NCI-H2227 (cell line): ENCODE measurements at regions not wholly inside any gene's neighbourhood (a gene's known extent, or its start where the extent isn't known, plus 50 kb on each side); places are given as distances from the start of the nearest gene placed in this dataset.
"Not testable (repeated sequence)": the region's sequence is repeated elsewhere in the genome, so short reads cannot be mapped to it uniquely, and the experiment has no call there.

Source experiments
- DNase-seq: peaks from one replicate; lab custom pipeline; 2025; ENCODE audit not compliant: unreplicated experiment; lab: John Stamatoyannopoulos, UW

DNA sequence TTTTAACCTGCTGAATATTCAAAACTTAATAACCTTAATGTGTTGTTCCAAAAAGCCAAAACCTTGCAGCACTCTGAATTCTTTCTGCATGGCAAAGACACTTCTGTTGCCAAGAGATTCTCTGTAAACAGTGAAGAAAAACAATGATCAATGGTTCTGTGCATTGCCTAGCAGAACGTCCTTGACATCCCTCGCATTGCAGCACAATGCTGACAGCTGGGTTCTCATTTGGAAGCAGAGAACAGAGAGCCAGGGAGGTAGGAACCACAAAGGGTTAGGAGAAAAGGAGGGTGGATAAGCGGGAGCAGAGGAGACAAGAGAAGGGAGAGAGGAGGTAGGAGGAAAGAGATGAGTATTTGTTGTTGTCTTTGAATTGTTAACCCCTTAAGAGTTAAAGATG is 501.1 kb downstream of the NAV3 start:
- peak; percentile 44 for DNase-seq

DNA sequence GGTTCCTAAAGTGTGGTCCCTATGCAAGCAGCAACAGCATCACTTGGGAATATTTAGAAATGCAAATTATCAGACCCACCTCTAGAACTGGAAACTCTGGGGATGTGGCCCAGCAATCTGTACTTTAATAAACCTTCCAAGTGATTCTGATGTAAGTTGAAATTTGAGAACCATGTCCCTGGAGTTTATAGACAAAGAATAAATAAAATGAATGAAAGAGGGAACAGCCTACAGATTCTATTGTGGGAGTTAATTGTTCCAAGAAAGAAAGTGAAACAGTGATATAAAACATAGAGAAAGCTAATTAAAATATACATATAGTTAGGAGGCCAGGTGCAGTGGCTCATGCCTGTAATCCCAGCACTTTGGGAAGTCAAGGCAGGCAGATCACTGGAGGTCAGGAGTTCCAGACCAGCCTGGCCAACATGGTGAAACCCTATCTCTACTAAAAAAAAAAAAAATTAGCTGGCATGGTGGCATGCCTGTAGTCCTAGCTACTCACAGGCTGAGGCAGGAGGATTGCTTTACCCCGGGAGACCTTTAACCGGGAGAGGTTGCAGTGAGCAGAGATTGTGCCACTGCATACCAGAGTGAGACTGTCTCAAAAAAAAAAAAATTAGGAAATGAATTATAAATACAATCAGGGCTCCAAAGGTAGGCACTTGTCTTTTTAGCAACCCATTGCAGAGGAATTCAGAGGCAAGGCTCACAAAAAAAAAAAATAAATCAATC is 507.5 kb downstream of the NAV3 start:
- no peak for DNase-seq

DNA sequence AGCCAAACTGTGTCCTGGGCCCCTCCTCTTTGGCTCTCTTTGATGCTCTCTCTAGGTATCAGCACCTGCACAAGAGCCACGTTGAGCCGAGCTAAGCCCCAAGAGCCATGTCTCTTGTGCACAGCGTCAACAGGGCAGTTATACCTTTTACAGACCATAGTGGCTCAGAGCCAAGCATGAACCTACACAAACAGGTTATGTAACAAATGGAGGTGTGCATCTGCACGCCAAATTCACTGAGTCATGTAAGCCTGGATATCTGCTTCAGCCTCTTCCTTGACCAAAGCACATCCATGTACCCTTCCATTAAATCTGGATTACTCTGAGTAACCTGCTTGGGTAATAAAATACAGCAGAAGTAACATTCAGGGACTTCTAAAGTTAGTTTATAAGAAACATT is 509.7 kb downstream of the NAV3 start:
- DNase-seq, result no peak

DNA sequence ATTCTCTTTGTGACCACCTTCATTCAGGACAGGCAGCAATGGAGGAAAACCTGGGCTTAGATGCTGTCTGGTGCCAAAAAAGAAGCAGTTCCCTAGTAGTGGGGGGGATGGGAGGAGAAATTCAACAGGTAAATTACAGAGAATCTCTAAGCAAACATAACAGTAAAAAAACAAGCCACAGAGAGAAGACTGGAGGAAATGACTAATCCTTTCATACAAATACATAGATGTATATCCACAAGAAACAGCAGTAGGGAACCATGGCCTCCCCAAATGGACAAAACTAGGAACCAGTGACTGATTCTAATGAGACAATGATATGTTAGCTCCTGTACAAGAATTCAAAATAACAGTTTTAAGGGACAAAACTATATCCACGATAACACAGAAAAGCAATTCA is 513.0 kb downstream of the NAV3 start:
- no peak for DNase-seq

DNA sequence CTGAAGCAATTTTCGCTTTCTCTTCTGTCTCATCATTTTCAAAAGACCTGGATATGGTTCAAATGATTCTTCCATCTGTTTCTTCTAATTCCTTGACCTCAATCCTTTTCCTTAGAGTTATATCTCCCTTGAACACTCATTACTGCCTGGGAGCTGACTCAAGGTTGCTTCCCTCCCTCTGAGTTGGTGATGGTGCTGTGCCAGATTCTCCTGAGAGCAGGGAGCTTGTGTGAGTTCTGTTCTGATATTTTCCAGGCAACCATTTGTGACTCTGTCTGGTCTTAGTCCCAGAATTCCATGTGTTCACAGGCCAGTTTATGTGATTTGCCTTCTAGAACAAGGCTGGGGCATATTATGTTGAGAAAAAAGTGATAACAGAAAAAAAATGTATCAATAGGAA is 505.1 kb upstream of the SYT1 start:
- DNase-seq, result no peak

DNA sequence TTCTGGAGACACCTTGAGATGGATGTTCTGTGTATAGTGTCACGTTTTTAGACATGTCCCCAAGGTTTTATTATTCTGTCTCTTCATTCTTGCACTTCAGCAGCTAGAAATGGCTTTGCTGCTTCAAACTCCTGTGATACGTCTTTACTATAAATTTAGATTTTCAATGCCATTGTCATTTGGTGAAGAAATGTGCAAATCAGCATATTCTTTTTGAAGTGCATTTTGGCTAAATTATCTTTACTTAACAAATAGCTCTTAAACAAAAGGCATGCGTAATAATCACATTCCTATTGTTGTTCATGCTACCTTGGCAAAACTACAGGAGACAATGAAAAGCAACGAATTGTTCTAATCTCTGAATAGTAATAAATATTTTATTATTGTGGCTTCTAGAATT is 502.9 kb upstream of the SYT1 start:
- no peak for DNase-seq

DNA sequence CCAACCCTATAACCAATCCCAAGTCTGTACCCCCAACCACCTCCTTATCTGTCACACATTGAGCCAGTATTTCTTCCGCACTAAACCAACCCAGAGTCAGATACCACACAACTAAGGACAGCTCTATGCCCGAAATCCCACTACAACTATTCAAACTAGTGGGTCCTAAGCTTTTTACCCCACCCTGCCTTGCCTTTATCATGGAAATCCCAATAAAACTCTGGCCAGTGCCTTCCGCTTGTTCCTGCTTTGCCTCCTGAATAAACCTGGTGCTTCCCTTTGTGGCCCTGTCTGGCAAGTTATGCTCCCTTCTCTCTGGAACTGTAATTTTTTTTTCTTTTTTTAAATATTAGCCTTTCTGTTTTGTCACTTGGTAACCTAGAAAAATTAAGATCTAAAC is 493.3 kb upstream of the SYT1 start:
- no peak for DNase-seq

DNA sequence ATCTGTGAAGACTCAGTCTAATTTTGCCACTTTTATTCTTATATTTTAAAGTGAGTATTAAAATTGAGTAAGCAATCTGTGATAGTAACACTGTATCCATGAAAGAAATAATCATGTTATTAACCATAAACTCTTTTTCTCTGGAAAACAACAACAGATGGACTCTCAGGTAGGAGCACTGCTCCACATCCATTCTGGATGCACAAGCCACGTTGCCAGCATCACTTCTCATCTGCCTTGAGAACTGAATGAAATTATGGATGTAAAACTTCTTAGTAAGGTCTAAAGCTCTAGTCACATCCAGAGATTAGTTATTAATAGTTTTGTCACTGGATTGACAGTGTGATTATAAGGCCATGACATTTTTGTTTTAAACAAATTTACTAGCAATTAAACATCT is 489.1 kb upstream of the SYT1 start:
- DNase-seq, result no peak

DNA sequence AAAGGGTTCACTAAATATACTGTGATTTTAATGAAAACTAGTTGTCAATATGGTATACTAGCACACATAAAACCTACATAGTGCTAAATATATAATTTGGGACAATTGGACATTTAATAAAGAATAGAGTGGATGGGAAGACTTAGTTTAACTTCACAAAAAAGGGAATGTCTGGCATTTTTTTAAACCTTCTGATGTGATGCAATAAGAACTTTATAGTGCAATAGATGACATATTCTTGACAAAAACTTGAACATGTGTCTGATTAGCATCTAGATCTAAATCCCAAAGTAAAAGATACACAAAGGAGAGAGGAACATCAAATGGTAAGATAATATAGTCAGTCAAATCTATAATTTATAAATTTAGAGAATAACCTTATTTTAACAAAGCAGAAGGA is 488.3 kb upstream of the SYT1 start:
- DNase-seq, result no peak

DNA sequence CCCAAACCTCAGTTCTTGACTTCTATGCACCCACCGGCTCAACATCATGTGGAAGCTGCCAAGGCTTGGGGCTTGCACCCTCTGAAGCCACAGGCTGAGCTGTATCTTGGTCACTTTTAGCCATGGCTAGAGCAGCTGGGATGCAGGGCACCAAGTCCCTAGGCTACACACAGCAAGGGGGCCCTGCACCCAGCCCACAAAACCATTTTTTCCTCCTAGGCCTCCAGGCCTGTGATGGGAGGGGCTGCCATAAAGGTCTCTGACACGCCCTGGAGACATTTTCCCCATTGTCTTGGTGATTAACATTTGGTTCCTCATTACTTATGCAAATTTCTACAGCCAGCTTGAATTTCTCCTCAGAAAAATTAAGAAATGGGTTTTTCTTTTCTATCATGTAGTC is 485.5 kb upstream of the SYT1 start:
- DNase-seq, result not testable (repeated sequence)

DNA sequence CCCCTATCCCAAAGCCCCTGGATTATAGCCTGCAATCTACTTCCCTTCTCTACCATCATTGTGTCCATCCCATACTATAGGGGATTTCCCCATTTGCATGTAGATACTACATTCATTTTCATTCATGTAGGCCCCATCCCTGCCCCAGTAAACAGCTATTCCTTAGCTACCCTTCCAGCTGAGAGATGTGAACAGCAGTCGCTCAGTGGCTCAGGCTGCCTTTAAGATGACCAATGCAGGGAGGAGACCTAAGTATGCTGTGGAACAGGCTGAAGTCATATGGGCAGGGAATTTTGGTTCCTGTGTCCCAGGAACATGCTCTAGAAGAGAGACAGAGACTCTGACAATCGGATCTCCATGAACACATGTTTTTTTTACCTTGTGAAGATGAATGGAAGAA is 481.2 kb upstream of the SYT1 start:
- no peak for DNase-seq

DNA sequence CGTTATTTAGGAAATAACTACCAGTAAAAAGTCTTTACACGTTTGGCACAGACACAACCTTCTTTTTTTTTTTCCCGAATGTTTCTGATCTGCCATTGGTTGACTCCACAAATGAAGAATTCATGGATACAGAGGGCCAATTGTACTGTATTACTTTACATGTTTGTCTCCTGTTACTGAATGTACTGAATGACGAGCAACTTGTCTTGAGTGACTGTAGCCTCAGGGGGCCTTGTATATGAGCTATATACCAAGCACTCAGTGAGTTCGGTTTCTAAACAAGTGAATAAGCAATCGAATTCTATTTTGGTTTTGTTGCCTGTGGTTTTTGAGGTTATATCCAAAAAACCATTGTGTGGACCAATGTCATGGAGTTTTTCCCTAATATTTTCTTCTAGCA is 480.0 kb upstream of the SYT1 start:
- DNase-seq, result no peak

DNA sequence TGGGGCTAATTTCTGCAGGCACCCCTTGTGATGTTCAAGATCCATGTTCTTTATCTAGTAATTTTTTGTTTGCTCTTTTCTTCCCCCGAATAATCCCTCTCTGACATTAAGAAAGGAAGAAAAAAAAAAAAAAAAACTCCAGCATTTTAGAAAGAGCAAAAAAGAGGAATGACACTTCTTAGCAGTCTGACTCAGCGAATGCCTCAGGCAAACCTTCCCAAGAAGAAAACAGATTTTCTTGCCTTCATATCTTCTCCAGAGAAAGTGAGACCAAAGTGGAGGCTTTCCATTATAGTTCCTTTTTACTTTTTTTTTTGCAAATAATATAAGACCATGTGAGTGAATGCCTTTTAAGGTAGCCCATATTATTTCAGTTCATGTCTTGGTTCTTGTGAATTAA is 479.0 kb upstream of the SYT1 start:
- DNase-seq, result no peak

DNA sequence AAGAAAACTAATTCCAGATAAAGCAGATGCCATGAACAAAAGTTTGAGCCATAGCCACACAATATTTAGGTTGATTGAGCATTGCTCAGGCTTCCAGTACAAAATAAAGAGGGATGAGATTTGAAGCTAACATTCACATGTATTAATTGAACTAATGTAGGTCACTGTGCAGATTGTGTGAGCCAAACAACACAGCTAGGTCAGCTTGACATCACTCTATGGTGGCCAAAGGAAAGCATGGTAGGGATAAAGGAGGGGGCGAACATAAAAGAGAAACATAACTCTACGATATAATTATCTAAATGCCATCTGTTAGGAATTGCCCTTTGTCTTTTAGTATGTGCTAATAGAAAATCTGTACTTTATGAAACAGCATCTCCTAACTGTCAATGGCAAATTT is 477.7 kb upstream of the SYT1 start:
- DNase-seq, result no peak

DNA sequence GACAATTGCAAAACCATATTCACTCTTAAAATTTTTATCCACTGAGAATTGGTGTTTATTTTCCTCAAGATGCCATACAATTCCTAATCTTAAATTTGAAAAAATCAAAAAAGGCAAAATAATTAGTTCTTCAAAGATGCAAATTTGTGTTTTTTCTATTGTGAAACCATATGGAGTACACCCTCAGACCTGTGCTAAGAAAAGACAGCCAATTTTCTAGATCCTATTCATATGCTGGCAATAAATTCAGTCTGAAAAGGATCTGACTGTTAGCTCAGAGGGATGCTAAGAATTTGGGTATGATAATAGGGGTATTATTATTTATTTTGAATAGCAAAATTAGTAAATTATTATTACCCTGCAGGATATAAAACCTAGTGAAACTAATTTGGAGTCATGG is 476.9 kb upstream of the SYT1 start:
- DNase-seq, result no peak

DNA sequence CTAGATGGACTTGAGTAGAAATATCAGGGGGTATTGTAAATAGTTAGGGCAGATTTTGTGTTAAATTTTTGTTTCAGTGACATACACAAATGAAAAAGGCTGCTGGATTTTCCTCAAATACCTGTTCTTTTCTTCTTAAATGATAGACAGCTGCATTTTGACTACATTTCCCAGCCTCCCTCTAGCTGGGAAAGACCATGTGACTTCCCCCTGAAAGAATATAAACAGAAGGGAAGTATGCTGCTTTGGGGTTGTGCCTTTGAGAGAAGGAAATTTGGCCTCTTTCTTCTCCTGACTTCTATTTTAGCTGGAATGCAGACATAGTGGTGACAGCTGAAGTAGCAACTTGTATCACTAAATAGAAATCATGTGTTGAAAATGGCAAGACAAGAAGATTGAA is 476.1 kb upstream of the SYT1 start:
- DNase-seq, result no peak

DNA sequence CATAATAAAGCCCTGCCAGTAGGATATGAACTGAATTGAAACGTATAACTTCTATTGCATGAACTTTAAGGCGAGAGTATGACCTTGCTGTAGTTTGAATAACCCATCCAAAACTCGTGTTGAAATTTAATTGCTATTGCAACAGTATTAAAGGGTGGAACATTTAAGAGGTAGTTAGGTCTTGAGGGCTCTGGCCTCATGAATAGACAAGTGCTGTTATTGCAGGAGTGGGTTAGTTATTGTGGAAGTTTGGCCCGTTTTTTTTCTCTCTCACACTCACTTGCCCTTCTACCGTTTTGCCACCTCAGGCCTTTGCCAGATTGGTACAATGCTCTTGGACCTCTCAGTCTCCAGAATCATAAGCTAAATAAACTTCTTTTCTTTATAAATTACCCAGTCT is 473.7 kb upstream of the SYT1 start:
- no peak for DNase-seq

DNA sequence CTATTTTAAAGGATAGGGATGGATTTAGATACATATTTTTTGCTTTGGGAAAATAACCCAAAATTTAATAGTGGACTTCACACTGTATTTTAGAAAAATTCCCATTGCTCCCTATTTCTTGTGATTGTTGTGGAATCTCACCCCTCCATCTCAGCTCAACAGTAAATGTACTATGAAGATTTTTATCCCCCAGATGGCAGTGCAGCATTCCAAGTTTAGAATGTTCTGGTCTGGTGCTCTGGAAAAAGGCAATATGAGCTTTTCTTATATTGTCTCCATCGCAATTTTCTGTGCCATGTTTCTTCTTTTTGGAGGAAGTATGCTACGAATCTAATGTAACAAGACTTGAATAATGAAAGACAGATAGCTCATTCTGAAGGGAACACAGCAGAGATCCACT is 471.7 kb upstream of the SYT1 start:
- peak; percentile 57 for DNase-seq

DNA sequence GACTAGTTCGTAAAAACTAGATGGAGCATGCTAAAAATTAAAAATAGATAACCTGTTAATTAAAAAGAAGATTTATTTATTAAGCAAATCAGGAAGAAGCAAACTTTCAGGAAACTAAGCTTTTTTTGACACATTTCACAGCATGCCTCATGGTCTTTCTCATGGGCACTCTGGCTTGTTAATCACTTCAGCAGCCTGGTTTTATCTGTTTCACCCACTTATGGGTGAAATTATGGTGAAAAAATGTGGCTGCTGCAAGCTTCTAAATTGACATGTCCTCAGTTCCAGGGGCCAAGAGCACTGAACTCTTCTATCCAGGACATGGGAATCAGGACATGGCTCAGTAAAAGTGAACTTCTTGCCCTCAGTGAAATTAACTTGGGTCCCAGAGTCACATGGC is 468.6 kb upstream of the SYT1 start:
- no peak for DNase-seq

DNA sequence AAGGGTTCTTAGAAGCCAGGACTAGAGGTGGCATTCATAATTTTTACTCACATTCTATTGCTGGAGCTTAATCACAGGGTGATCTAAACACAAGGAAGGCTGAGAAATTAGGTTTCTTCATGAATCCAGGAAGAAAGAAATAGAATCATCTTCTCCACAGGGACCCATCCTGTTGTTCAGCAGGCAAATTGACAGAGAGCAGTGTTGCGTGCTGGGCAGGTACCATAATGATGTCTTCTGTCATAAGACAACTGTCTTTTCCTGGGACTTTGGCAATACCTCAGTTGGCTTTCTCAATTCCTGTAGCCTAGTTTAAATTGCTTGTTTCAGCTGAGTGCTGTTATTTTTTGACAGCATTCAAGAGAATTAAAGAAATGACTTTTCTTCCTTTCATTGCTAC is 468.0 kb upstream of the SYT1 start:
- DNase-seq, result peak; percentile 31

DNA sequence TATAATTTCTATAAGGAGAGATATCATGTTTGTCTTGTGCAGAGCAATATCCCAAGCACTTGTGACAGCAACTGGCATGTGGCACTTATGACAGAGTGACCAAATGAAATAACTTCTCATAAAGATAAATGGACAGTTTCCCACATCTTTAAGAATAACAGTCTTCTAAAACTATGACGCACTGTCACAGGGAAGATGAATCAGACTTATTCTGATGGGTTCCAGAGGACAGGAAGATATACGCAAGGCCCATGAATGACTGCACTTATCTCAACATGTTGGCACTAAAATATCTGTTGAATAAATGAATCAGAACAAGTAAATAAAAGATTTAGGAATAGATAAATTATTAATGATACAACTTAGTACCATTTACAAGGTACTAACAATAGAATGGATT is 465.8 kb upstream of the SYT1 start:
- no peak for DNase-seq

DNA sequence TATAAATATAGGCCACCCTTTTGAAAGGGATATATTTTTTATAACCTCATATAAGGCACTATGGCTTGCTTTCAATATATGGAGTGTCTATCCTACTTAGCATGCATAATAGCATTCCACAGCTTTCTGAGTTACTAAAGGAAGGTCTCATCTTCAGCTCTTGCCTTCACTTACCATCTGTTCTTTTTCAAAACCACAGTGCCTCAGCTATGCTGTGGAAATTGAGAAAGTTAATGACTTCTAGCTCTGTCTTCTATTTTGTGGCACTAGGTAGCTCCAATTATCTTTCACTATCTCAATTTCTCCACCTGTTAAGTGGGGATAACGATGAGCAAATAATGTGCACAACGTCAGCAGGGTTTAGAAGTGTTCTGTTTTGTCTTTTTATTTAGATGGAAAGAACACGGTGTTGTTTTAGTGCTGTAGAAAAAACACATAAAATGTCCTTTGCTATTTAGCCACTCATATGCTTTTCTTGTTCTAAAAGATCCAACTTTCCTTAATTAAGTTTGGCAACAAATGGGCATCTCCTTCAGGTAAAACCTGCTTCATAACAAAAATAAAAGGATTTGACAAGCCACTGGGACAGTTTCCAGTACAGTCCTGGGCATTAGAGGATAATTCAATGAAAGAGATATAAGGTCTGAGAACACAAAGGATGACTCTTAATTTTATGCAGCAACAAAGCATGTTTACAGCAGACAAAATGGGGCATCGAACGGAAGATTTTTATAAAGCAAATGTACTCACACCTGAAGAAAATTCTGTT is 462.0 kb upstream of the SYT1 start:
- no peak for DNase-seq

DNA sequence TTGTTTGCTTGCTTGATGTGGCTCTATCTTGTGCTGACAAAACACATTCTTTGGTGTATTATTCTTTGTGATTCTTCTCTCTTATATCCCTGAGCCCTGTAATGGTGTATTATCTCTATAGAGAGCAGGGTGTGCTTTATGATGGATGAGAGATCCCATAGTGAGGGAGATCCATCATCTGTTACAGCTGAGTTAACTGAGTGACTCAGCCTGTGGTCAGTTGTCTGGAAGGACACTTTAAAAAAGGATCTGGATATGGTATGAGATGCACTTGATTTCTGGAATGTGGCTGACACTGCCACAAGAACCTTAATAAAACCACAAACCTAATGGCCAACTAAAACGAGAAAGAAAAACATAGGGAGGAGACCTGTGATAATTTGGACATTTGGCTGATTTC is 461.4 kb upstream of the SYT1 start:
- peak; percentile 16 for DNase-seq
